Activated CD8-positive, alpha-beta memory T cell treated with anti-CD3 and anti-CD28 coated beads for 36 hours (primary cell): ENCODE measurements at regions not wholly inside any gene's neighbourhood (a gene's known extent, or its start where the extent isn't known, plus 50 kb on each side); places are given as distances from the start of the nearest gene placed in this dataset.
"Not testable (repeated sequence)": the region's sequence is repeated elsewhere in the genome, so short reads cannot be mapped to it uniquely, and the experiment has no call there.

ENCODE experiments used
- CTCF ChIA-PET: fragments of 350-600 bp; sonication (Branson Sonifier 250); formaldehyde crosslinking; loops from one replicate; lab custom pipeline; 2021; ENCODE audit warnings: antibody characterized with exemption; lab: Charles Lee
- POLR2A ChIA-PET: fragments of 350-600 bp; sonication (Branson Sonifier 250); formaldehyde crosslinking; loops from one replicate; lab custom pipeline; 2021; ENCODE audit warnings: antibody characterized with exemption; lab: Charles Lee

DNA sequence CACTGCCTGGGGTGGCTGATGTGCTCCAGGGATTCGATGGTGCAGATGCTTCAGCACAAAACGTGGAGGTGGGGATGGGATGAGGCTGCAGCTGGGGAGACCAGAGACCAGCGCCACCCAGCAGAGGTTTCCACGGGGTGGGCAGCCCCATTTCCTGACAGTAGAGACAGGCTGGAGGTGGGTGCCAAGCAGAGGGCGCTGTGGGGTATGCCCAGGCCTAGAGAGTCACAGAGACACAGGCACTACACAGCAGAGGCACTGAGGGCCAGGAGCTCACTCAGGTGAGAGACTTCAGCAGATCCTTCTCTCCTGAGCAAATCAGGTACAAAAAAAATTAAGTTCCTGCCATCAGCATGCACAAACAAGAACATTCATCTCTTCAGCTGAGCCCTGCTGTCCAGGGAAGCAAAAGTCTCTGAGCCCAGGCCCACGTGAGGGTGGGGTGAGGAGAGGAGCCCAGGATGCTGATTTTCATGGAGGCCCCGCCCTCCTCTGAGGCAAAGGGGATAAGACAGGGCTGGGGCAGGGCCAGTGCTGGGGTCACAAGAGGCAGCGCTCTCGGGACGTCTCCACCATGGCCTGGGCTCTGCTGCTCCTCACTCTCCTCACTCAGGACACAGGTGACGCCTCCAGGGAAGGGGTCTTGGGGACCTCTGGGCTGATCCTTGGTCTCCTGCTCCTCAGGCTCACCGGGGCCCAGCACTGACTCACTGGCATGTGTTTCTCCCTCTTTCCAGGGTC lies 53.1 kb downstream of the GGTLC2 start:
- ChIA-PET CTCF (no interaction called here), POLR2A (no interaction called here)

DNA sequence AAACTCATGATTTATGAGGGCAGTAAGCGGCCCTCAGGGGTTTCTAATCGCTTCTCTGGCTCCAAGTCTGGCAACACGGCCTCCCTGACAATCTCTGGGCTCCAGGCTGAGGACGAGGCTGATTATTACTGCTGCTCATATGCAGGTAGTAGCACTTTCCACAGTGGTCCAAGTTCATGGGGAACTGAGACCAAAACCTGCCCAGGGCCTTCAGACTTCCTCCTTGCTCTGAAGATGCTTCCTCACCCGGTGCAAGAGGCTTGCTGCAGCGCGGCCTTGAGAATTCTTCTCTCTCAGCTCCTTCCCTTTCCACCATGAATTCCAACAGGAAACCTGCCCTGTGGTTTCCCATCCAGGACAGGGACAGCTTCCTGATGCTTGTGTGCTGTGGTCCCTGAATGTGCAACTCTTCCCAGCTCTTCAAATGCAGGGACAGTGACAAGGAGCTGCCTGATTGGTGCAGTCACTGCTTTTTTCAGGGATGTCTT lies 53.9 kb downstream of the GGTLC2 start:
- POLR2A ChIA-PET, result no interaction called here
- CTCF ChIA-PET, result no interaction called here

DNA sequence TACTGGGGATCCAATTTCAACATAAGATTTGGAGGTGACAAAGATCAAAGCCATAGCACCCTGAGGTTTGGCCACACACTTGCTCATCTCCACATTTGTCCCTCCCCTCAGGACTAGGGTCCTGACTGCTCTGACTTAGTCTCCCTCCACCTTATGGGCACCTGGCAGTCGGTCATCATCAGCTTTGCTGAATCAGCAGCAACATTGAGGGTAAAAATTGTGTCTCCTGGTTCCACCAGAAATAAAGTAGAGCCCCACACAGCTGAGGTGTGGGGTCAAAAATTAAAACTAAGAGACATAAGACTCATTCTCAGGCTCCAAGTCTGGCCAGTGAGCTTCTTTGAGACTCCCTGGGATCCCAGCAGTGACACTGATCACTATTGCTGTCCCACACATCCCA lies 56.2 kb downstream of the GGTLC2 start:
- POLR2A ChIA-PET, result no interaction called here
- CTCF ChIA-PET, result no interaction called here

DNA sequence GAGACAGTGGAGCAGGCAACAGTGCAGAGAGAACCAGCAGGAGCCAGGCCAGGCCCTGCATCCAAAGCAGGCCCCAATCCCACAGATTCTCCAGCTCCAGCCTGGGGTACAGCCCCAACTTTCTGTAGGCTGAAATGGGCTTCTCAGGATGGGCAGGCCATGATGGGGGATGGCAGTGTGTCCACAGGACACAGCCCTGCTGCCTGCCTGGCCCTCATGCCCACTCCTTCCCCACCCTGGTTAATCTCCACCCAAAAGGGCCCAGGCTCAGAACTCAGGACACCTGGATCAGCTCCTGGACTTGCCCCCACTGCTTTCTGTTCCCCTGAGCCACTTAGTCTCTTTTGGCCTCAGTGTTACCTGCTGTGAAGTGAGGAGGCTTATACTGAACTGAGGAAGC lies 57.1 kb downstream of the GGTLC2 start:
- CTCF ChIA-PET, result interaction anchor here (0.9 to 1.2 kb wide), 2 partner anchors 52 to 182 kb away, joined by 3 to 4 read pairs; no protein-coding TSS in a partner anchor
- POLR2A ChIA-PET, result not testable (repeated sequence)

DNA sequence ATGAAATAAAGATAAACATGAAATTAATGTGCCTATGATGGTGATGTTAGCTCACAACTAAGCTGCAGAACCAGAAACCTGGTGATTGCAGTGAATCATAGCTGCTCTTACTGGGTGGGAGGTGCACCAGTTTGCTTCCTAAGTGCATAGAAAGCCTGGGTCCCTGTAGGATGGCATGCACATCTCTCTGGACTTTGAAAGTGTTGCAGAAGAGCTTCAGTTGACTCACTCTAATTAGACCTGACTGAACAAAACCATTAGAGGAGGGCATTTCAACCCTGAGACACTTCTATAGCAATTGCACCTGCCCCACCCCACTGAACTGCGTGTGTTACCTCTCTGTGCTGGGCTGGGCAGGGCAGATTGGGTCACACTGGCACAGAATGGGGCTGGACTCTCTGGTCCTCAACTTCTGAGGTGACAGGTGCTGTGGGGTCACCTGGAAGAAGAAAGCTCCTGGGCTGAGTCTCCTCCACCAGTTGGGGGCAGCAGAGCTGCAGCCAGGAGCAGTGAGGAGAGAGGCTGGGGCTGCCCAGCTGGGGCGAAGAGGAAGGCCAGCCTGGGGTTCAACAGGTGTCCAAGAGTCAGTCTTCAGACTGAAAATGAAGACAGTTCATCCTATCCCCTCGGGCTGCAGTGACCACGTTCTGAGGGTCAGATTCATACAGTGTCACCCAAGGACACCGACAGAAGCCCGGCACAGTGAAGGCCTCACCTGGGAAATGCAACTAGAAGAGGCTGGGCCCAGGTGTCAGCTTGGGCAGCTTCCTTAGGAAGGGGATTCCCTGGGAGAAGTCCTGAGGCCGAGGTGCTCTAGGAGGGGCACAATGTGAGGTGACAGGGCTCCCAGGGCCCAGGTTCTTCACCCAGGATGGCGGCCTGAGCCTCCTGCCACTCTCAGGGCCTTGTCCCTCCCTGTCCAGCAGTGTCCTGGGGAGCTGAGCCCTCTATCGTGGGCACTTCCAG lies 58.1 kb downstream of the GGTLC2 start:
- ChIA-PET POLR2A (no interaction called here), CTCF (interaction anchor here (0.9 to 1.2 kb wide), 2 partner anchors 51 to 181 kb away, joined by 3 to 4 read pairs; no protein-coding TSS in a partner anchor)

DNA sequence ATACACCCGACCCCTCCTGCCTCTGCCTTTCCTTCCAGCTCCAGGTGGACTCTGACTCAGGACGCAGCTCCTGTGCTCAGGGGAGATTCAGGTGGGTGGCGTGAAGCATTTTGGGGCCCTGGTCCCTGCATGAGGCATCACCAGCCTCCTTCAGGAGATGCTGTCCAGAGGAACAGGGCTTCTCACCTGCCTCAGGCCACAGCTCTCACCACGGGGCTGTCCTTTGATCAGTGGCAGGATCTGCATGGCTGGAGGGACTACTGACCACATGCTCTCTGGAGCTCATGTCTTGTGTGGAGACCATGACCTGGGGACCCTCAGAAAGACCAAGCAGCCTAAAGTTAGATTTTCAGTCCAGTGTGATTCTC lies 58.8 kb downstream of the GGTLC2 start:
- POLR2A ChIA-PET, result no interaction called here
- CTCF ChIA-PET, result no interaction called here

DNA sequence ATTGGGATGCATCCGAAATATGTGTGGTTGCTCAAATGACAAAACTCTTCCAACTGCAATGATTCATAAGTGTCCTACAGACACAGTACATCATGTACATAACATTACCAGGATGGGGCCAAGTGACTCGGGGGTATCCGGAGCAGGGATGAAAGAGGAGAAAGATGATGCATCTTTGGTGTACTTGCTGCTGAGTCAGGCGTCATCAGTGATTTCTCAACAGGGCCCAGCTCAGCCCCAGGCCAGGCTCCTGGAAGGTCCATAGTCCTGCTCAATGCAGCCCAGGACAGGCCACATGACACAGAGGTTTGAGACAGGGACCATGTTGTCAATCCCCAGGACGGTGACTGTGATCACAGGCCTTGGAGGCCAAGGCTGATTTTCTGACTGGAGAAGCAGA lies 59.3 kb downstream of the GGTLC2 start:
- POLR2A ChIA-PET, result no interaction called here
- CTCF ChIA-PET, result no interaction called here

DNA sequence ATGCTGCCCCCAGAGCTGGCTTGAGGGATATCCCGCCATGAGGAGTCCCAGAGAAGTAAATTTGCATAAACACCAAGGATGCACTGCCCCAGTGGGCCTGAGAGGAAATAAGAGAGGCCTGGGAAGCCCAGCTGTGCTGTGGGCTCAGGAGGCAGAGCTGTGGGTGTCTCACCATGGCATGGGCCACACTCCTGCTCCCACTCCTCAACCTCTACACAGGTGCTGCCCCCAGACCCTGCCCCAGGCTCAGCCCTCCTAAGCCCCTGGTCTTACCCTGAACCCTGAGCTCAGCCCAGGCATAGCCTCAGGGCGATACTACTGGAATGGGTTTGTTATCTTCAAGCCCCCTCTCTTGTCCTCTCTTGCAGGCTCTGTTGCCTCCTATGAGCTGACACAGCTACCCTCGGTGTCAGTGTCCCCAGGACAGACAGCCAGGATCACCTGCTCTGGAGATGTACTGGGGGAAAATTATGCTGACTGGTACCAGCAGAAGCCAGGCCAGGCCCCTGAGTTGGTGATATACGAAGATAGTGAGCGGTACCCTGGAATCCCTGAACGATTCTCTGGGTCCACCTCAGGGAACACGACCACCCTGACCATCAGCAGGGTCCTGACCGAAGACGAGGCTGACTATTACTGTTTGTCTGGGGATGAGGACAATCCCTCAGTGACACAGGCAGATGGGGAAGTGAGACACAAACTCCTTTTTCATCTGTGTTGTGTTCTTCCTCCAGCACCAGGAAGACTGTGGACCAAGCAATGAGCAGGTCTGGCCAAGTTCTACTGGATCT lies 59.9 kb downstream of the GGTLC2 start:
- ChIA-PET CTCF (no interaction called here), POLR2A (no interaction called here)

DNA sequence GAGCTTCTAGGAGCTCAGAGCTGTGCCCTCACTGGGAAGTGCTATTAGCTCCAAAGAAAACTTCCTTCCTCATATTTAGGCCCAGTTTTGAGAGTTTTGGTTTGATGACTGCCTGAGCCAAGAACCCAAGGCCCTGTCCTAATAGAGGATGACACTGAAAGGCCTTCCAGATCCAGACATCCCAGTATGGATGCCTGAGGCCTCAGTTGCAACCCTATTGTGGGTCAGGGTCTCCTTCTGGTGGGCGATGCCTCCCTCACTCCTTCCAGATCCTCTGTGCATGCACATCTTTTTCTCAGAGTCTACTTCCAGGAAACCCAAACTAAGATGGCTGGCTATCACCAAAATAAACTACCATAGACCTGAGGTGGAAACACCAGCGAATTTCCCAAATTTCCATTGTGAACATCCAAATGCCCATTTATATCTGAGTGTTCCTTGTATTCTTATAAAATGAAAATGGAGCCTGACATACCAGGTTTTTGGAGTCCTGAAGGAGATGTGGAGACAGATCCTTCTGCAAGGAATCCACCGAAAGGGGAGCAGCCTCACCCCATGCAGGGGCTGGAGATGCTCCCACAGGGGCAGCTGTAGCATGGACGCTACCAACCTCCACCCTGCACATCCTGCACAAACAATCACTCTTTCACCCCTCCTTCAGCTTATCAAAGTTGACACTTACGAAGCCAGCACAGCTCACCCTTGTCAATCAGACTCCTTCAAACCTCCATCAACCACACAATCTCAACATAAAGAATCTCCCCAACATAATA lies 61.1 kb downstream of the GGTLC2 start:
- POLR2A ChIA-PET, result no interaction called here
- CTCF ChIA-PET, result no interaction called here

DNA sequence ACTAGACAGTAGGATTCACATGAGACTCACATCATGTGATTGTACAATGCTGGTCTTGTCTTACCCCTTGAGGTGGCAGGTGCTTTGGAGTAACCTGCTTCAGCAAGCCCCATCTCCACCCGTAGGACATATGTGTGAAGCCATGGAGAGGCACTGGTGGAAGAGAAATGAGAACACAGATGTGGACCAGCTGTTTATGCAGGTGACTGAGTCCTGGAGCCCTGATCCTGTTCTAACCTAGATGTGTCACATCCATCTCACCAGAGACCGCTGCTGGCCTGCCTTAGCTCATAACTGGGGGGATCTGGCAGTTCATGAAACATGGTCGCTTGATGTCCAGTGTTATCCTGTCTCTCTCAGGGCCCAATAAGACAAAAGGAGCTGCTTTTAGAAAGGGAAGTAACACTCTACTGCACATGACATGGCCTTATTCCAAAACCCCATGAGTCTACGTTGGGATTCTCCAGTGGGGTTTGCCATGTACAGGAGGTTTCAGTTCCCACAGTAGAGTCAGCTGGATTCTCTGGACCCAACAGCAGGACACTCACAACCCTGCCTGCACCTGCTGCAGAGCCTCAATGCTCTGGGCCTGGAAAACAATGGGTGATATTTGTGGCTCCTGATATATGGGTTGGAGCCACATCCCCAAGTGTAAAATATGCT lies 62.0 kb downstream of the GGTLC2 start:
- ChIA-PET CTCF (interaction anchor here (0.8 to 1.4 kb wide), 2 partner anchors 43 to 47 kb away, joined by 3 read pairs; no protein-coding TSS in a partner anchor), POLR2A (no interaction called here)

DNA sequence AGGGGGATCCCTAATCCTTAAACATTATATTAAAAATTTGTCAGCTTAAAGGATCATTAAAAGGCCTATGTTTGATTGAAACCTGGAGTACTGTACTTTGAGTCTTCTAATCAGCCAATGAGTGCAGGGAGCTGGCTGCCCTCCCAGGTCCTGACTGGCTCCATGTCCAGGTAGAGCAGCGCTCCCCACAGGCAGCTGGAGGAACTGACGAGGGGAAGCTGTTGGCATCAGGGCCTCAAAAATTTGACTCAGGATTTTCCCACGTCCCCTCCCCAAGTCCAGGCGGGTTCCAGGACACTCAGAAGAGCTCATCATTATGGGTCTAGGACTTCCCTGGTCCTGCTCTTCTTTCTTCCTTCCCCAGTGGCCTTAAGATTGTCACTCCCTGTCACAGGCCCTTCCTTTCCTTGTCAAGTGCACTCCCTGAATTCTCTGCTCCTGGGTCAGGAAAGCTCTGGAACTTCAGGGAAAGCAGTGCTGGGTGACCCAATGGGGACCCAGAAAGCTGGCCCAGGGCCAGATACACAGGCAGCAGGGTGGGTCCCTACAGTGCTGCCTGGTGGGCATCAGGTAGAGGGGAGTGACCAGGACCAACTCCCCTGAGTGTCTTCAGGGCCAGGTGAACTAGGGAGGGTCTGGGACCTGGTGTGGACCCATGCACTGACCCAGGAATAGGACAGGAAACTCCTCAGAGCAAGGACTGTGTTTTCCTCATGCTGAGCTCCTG lies 65.5 kb downstream of the GGTLC2 start:
- POLR2A ChIA-PET, result no interaction called here
- CTCF ChIA-PET, result interaction anchor here (0.6 to 1.7 kb wide), 9 partner anchors 9 to 225 kb away, joined by 3 to 6 read pairs (median 4); no protein-coding TSS in a partner anchor

DNA sequence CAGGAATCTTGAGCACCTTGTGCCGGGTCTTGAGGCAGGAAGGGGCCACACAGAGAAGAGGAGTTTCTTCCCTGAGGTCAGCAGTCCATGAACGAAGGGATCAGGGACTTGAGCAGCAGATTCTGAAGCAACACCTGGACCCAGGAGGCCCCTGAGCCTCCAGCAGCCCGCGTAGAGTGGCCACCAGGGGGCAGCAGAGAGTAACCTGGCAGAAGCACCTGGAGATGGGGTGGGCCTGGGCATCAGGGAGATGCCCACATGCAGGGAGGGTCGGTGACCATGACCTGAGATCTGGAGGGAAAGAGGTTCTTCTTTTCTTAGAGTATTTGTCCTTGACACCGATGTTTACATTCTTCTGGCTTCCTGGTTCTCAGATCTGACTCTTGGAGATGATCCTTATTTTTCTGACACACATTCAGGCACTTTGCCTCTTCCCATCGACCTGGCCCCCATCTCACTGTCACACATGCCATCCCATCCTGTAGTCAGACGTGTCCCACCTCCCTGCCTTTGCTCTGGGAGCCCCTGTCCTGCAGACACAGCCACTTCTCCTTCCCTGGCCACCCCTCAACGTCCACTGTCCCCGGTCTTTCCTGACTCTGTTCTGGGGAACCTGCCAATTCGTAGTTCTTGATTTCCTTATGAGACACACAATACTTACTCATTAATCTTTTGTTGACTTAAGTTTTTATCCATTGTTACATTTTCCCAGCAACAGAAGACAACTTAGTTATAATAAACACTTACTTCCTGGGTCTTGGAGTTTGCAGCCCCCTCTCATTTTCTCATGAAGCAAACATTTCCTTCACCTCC lies 66.5 kb downstream of the GGTLC2 start:
- CTCF ChIA-PET, result interaction anchor here (1.2 to 1.4 kb wide), 3 partner anchors 8 to 224 kb away, joined by 3 to 4 read pairs (median 3); no protein-coding TSS in a partner anchor
- POLR2A ChIA-PET, result no interaction called here

DNA sequence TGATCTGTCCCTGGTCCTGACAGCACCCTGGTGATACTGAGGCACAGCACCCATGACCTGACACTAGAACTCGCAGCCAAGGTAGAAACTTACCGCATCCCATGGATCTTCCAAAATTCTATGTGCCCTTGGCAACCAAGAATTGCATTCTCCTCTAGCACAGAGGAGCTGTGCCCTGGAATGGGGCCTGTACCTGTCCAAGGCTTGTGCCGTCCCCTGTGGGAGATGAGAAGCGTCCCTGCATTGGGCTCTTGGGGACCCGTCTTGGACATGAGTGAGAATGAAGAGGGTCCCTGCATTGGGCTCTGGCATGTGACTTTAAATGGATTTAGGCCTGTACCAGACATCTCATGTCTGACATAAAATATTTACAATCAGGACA lies 67.1 kb downstream of the GGTLC2 start:
- CTCF ChIA-PET, result interaction anchor here (1.4 kb wide), 1 partner anchor 42 kb away, joined by 3 read pairs; no protein-coding TSS in a partner anchor
- POLR2A ChIA-PET, result no interaction called here

DNA sequence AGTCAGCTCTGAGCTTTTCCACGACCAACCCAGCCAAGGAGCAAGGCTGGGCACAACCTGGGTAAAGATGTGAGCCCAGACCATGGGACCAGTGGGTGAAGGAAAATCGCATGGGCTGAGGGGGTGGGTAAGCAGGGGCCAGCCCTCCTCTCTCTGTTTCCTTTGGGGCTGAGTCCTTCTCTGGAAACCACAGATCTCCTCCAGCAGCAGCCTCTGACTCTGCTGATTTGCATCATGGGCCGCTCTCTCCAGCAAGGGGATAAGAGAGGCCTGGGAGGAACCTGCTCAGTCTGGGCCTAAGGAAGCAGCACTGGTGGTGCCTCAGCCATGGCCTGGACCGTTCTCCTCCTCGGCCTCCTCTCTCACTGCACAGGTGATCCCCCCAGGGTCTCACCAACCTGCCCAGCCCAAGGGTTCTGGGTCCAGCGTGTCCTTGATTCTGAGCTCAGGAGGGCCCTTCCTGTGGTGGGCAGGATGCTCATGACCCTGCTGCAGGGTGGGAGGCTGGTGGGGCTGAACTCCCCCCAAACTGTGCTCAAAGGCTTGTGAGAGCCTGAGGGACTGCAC lies 67.8 kb downstream of the GGTLC2 start:
- ChIA-PET POLR2A (no interaction called here), CTCF (interaction anchor here (1.4 kb wide), 1 partner anchor 41 kb away, joined by 3 read pairs; no protein-coding TSS in a partner anchor)

DNA sequence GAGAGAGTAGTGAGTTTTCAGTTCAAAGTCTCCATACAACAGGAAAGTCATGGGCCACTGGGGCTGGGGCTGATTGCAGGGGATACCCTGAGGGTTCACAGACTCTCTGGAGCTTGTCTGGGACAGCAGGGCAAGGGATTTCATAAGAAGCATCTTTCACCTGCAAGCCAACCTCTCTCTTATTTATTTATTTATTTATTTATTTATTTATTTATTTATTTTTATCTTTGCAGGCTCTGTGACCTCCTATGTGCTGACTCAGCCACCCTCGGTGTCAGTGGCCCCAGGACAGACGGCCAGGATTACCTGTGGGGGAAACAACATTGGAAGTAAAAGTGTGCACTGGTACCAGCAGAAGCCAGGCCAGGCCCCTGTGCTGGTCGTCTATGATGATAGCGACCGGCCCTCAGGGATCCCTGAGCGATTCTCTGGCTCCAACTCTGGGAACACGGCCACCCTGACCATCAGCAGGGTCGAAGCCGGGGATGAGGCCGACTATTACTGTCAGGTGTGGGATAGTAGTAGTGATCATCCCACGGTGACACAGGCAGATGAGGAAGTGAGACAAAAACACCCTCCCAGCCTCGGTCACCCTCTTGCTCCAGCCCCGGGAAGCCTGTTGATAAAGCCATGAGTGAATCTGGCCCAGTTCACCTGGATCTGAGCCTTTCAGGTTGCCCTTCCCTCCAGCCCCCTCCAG lies 68.4 kb downstream of the GGTLC2 start:
- POLR2A ChIA-PET, result no interaction called here
- CTCF ChIA-PET, result interaction anchor here (1.4 kb wide), 1 partner anchor 41 kb away, joined by 3 read pairs; no protein-coding TSS in a partner anchor

DNA sequence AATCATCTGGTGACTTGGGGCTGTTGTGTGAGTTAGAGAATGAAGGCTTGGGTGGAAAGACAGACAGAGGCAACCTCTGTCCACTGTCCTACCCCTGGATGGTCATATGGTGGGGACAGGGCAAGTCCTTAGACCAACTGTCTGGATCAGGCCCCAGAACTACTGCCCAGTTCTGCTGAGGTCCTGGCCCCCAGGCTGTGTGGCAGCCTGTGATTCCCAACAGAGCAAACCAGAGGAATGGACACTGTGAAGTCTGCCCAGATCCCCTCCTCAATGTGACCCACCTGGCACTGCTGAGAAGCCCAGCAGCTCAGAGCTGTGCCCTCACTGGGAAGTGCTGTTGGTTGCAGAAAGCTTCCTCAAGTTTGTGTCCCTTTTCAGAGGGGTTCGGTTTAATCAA lies 69.0 kb downstream of the GGTLC2 start:
- CTCF ChIA-PET, result no interaction called here
- POLR2A ChIA-PET, result no interaction called here
